ENCODE measurements at regions not wholly inside any gene's neighbourhood (a gene's known extent, or its start where the extent isn't known, plus 50 kb on each side); places are given as distances from the start of the nearest gene placed in this dataset.

- Mint-ChIP-seq H3K4me3 (ENCODE audit: unreplicated experiment) (no peak overlapping the region), H3K36me3 (ENCODE audit: unreplicated experiment) (no peaks in the 10 kb centered on the region)
- DNase-seq (ENCODE audit: extremely low spot score, unreplicated experiment): no peak
Measured at GRCh38 chr4:130080872-130081451, 985.0 kb downstream of the C4orf33 start.

GRCh38 chr4:130090427-130090826 lies 994.5 kb downstream of the C4orf33 start:
- H3K4me1 Mint-ChIP-seq (ENCODE audit: unreplicated experiment): peaks cover 4% of the 10 kb centered on the region
- H3K9me3 Mint-ChIP-seq (ENCODE audit: unreplicated experiment): peaks cover 10% of the 10 kb centered on the region
- H3K36me3 Mint-ChIP-seq (ENCODE audit: unreplicated experiment): no peaks in the 10 kb centered on the region
- no peaks in the 10 kb centered on the region for H3K27me3 Mint-ChIP-seq (ENCODE audit: unreplicated experiment)
- TF ChIP-seq CTCF (IDR thresholded peaks at IDR 0.05): no peak
- no peak overlapping the region for H3K4me3 Mint-ChIP-seq (ENCODE audit: unreplicated experiment)
- H3K27ac Mint-ChIP-seq (ENCODE audit: unreplicated experiment): no peak overlapping the region
- no peak for DNase-seq (ENCODE audit: extremely low spot score, unreplicated experiment)

More at GRCh38 chr4:130080872-130081451, 985.0 kb downstream of the C4orf33 start:
- H3K27me3 Mint-ChIP-seq (ENCODE audit: unreplicated experiment): no peaks in the 10 kb centered on the region
- peaks cover 48% of the 10 kb centered on the region for H3K4me1 Mint-ChIP-seq (ENCODE audit: unreplicated experiment)
- no peak for TF ChIP-seq CTCF (IDR thresholded peaks at IDR 0.05)
- no peak overlapping the region for H3K27ac Mint-ChIP-seq (ENCODE audit: unreplicated experiment)
- peaks cover 4% of the 10 kb centered on the region for H3K9me3 Mint-ChIP-seq (ENCODE audit: unreplicated experiment)

- Mint-ChIP-seq H3K36me3 (ENCODE audit: unreplicated experiment) (no peaks in the 10 kb centered on the region), H3K27ac (ENCODE audit: unreplicated experiment) (no peak overlapping the region), H3K9me3 (ENCODE audit: unreplicated experiment) (peaks cover 10% of the 10 kb centered on the region), H3K4me3 (ENCODE audit: unreplicated experiment) (no peak overlapping the region), H3K4me1 (ENCODE audit: unreplicated experiment) (peaks cover 4% of the 10 kb centered on the region), H3K27me3 (ENCODE audit: unreplicated experiment) (no peaks in the 10 kb centered on the region)
- TF ChIP-seq CTCF (IDR thresholded peaks at IDR 0.05): no peak
- DNase-seq (ENCODE audit: extremely low spot score, unreplicated experiment): no peak
Measured at GRCh38 chr4:130092187-130093015, 996.4 kb downstream of the C4orf33 start.

- H3K27ac Mint-ChIP-seq (ENCODE audit: unreplicated experiment): no peak overlapping the region
- H3K36me3 Mint-ChIP-seq (ENCODE audit: unreplicated experiment): no peaks in the 10 kb centered on the region
- no peak for DNase-seq (ENCODE audit: extremely low spot score, unreplicated experiment)
- H3K9me3 Mint-ChIP-seq (ENCODE audit: unreplicated experiment): no peaks in the 10 kb centered on the region
- no peak overlapping the region for H3K4me3 Mint-ChIP-seq (ENCODE audit: unreplicated experiment)
- no peaks in the 10 kb centered on the region for H3K27me3 Mint-ChIP-seq (ENCODE audit: unreplicated experiment)
- no peak for TF ChIP-seq CTCF (IDR thresholded peaks at IDR 0.05)
- H3K4me1 Mint-ChIP-seq (ENCODE audit: unreplicated experiment): peaks cover 4% of the 10 kb centered on the region
Measured at GRCh38 chr4:130099105-130099504, 1003.2 kb downstream of the C4orf33 start.

GRCh38 chr4:130110189-130110588 lies 1014.2 kb downstream of the C4orf33 start:
- H3K27me3 Mint-ChIP-seq (ENCODE audit: unreplicated experiment): no peaks in the 10 kb centered on the region
- no peak overlapping the region for H3K4me3 Mint-ChIP-seq (ENCODE audit: unreplicated experiment)
- no peak for TF ChIP-seq CTCF (IDR thresholded peaks at IDR 0.05)

More at GRCh38 chr4:130110189-130110588, 1014.2 kb downstream of the C4orf33 start:
- no peak for DNase-seq (ENCODE audit: extremely low spot score, unreplicated experiment)
- Mint-ChIP-seq H3K36me3 (ENCODE audit: unreplicated experiment) (no peaks in the 10 kb centered on the region), H3K27ac (ENCODE audit: unreplicated experiment) (no peak overlapping the region), H3K4me1 (ENCODE audit: unreplicated experiment) (peaks cover 20% of the 10 kb centered on the region), H3K9me3 (ENCODE audit: unreplicated experiment) (peaks cover 3% of the 10 kb centered on the region)
